ENCODE measurements at regions not wholly inside any gene's neighbourhood (a gene's known extent, or its start where the extent isn't known, plus 50 kb on each side); places are given as distances from the start of the nearest gene placed in this dataset.

DNA sequence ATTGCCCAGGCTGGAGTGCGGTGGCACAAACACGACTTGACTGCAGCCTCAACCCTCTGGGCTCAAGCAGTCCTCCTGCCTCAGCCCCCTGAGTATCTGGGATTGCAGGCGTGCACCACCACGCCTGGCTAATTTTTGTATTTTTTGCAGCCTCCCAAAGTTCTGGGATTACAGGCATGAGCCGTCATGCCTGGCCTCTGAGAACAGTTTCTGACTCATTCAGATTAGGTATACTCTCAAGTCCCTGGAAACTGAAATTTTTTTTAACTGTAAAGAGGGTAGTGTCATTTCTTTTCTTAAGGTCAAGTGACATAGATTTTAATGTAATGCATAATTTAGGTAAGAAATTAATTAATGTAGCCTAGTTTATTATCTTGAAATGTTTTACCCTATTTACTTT lies 104.7 kb downstream of the SEPTIN7 start:
- no peak for TF ChIP-seq POLR2AphosphoS5 (IDR thresholded peaks at IDR 0.05)
- TF ChIP-seq, protein P1, sequence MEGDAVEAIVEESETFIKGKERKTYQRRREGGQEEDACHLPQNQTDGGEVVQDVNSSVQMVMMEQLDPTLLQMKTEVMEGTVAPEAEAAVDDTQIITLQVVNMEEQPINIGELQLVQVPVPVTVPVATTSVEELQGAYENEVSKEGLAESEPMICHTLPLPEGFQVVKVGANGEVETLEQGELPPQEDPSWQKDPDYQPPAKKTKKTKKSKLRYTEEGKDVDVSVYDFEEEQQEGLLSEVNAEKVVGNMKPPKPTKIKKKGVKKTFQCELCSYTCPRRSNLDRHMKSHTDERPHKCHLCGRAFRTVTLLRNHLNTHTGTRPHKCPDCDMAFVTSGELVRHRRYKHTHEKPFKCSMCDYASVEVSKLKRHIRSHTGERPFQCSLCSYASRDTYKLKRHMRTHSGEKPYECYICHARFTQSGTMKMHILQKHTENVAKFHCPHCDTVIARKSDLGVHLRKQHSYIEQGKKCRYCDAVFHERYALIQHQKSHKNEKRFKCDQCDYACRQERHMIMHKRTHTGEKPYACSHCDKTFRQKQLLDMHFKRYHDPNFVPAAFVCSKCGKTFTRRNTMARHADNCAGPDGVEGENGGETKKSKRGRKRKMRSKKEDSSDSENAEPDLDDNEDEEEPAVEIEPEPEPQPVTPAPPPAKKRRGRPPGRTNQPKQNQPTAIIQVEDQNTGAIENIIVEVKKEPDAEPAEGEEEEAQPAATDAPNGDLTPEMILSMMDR (IDR thresholded peaks at IDR 0.05), result no peak

All from breast epithelium (tissue), 3 donors.